Osteoblast (primary cell): ENCODE measurements at regions not wholly inside any gene's neighbourhood (a gene's known extent, or its start where the extent isn't known, plus 50 kb on each side); places are given as distances from the start of the nearest gene placed in this dataset.
A peak's percentile ranks its signal among the peaks of the same experiment; 100 is the strongest.

Experiments
- DNase-seq: peaks from one replicate; pipeline ENCODE4 v3.0.0; 2011; ENCODE audit warnings: low spot score, mixed read lengths; ENCODE audit not compliant: insufficient read length; ENCODE audit errors: missing footprints
- H2AFZ ChIP-seq: 2 replicates; pipeline ENCODE4 v1.6.0; 2011; ENCODE audit warnings: mild to moderate bottlenecking, low read length
- H3K27ac ChIP-seq: 2 replicates; pipeline ENCODE4 v1.5.1; 2011; ENCODE audit warnings: mild to moderate bottlenecking, low read depth, low read length, moderate library complexity
- H3K27me3 ChIP-seq: 2 replicates; pipeline ENCODE4 v1.6.0; 2012; ENCODE audit warnings: mild to moderate bottlenecking, control low read depth, inconsistent platforms, low read length, moderate library complexity; ENCODE audit not compliant: insufficient read depth
- H3K36me3 ChIP-seq: 2 replicates; pipeline ENCODE4 v1.5.1; 2011; ENCODE audit warnings: mild to moderate bottlenecking, low read length, control low read depth, moderate library complexity; ENCODE audit not compliant: insufficient read depth
- H3K4me1 ChIP-seq: 2 replicates; pipeline ENCODE4 v1.5.1; 2011; ENCODE audit warnings: mild to moderate bottlenecking, low read length, control low read depth, moderate library complexity; ENCODE audit not compliant: insufficient read depth
- H3K4me2 ChIP-seq: 2 replicates; pipeline ENCODE4 v1.6.0; 2011; ENCODE audit warnings: mild to moderate bottlenecking, low read length; ENCODE audit not compliant: insufficient read depth
- H3K4me3 ChIP-seq: fragments of 200-600 bp; sonication (generic); 3 replicates; pipeline ENCODE4 v1.5.1; 2012; ENCODE audit warnings: mild to moderate bottlenecking, low read length, inconsistent platforms; ENCODE audit not compliant: insufficient read depth
- H3K79me2 ChIP-seq: 2 replicates; pipeline ENCODE4 v1.6.0; 2012; ENCODE audit warnings: mild to moderate bottlenecking, low read length, control low read depth, inconsistent platforms; ENCODE audit not compliant: insufficient read depth
- H3K9me3 ChIP-seq: 2 replicates; pipeline ENCODE4 v1.5.1; 2011; ENCODE audit warnings: low read depth, low read length, control low read depth
- H4K20me1 ChIP-seq: 2 replicates; pipeline ENCODE4 v1.6.0; 2012; ENCODE audit warnings: mild to moderate bottlenecking, low read length, control low read depth; ENCODE audit not compliant: insufficient read depth
- TF ChIP-seq, protein P1 (sequence below): IDR thresholded peaks from 2 replicates; pipeline ENCODE4 v1.5.1; 2011; ENCODE audit warnings: mild to moderate bottlenecking, low read depth, low read length, moderate library complexity; ENCODE audit errors: extremely low read depth

DNA sequence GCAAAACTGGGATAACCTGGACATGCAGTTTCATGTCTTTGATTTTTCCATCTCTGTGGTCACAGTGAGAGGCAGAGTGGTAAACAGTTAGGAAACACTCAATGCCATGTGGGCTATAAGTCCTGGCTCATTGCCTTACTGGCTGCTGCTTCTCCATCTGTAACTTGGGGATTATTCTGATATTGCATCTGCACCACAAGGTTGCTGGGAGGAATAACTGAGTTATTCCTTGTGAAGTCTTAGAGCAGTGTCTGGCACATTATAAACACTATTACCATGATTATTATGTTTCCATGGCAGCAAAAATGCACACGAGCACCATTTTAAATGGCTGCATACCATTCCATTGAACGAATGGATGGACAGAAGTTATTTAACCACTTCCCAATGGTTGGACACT is 111.7 kb upstream of the CDH5 start:
- Histone ChIP-seq H3K27ac (no peak overlapping the region), H3K27me3 (no peaks in the 10 kb centered on the region), H4K20me1 (no peaks in the 10 kb centered on the region), H2AFZ (no peak overlapping the region), H3K36me3 (no peaks in the 10 kb centered on the region), H3K9me3 (no peaks in the 10 kb centered on the region), H3K4me1 (peaks cover 11% of the 10 kb centered on the region), H3K4me2 (no peak overlapping the region), H3K4me3 (no peak overlapping the region), H3K79me2 (no peaks in the 10 kb centered on the region)
- no peak for DNase-seq
- TF ChIP-seq, protein P1, sequence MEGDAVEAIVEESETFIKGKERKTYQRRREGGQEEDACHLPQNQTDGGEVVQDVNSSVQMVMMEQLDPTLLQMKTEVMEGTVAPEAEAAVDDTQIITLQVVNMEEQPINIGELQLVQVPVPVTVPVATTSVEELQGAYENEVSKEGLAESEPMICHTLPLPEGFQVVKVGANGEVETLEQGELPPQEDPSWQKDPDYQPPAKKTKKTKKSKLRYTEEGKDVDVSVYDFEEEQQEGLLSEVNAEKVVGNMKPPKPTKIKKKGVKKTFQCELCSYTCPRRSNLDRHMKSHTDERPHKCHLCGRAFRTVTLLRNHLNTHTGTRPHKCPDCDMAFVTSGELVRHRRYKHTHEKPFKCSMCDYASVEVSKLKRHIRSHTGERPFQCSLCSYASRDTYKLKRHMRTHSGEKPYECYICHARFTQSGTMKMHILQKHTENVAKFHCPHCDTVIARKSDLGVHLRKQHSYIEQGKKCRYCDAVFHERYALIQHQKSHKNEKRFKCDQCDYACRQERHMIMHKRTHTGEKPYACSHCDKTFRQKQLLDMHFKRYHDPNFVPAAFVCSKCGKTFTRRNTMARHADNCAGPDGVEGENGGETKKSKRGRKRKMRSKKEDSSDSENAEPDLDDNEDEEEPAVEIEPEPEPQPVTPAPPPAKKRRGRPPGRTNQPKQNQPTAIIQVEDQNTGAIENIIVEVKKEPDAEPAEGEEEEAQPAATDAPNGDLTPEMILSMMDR: no peak

DNA sequence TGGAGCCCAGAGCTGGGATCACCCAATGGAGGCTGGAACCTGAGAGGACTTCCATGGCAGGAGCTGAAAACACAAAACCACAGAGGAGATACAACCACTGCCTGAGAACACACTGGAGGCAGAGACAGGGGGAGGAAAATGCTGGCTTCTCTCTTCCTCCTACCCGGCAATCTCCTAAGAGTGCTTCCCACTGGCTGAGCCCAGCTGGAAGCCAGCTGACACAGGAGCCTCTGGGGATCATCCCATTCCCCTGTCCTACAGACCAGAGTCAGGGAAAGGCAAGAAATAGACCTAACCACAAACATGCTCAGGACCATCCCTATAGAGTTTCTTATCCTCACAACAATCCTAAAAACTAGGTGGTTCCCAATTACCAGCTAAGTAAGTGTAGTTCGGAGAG is 112.4 kb upstream of the CDH5 start:
- no peaks in the 10 kb centered on the region for H3K27me3 ChIP-seq
- H3K79me2 ChIP-seq: no peaks in the 10 kb centered on the region
- H3K4me3 ChIP-seq: no peak overlapping the region
- DNase-seq: no peak
- no peak overlapping the region for H3K4me2 ChIP-seq
- no peak overlapping the region for H3K27ac ChIP-seq
- no peak overlapping the region for H2AFZ ChIP-seq
- TF ChIP-seq, protein P1: no peak
- H3K36me3 ChIP-seq: no peaks in the 10 kb centered on the region
- no peaks in the 10 kb centered on the region for H4K20me1 ChIP-seq
- no peaks in the 10 kb centered on the region for H3K9me3 ChIP-seq
- peaks cover 11% of the 10 kb centered on the region for H3K4me1 ChIP-seq

DNA sequence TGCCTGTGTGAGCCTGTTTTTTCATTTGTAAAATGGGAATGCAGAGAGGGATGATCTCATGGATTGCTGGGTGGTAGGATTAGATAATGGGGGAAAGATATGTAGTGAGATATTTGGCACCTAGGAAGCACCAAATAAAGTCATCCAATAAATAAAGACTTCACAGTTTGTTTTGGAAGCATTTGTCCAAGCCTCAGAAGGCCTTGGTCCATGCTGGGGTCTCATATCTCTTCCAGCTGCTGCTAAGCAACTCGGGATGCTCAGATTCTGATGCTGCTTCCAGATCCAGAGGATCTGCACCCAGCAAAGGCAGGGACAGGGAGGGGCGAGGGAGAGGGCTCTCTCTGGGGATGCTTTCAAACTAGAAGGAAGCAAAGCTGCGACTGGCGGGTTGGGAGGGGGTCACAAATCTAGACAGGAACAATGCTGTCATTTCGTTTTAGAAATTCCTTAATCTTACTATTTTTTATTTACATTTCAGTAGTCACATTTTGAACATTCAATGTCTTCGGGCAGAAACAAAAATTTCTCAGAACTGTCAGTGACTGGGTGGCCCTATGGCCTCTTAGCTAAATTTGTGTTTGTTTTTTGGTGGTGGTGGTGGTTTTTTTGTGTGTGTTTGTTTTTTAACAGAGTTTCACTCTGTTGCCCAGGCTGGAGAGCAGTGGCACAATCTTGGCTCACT is 114.9 kb upstream of the CDH5 start:
- H3K79me2 ChIP-seq: no peaks in the 10 kb centered on the region
- H3K4me1 ChIP-seq: peaks cover 23% of the 10 kb centered on the region
- H3K9me3 ChIP-seq: no peaks in the 10 kb centered on the region
- no peak overlapping the region for H3K4me3 ChIP-seq
- no peaks in the 10 kb centered on the region for H4K20me1 ChIP-seq
- no peak overlapping the region for H2AFZ ChIP-seq
- no peaks in the 10 kb centered on the region for H3K27me3 ChIP-seq
- no peak overlapping the region for H3K4me2 ChIP-seq
- TF ChIP-seq, protein P1: no peak
- DNase-seq: no peak
- H3K36me3 ChIP-seq: no peaks in the 10 kb centered on the region
- H3K27ac ChIP-seq: no peak overlapping the region

DNA sequence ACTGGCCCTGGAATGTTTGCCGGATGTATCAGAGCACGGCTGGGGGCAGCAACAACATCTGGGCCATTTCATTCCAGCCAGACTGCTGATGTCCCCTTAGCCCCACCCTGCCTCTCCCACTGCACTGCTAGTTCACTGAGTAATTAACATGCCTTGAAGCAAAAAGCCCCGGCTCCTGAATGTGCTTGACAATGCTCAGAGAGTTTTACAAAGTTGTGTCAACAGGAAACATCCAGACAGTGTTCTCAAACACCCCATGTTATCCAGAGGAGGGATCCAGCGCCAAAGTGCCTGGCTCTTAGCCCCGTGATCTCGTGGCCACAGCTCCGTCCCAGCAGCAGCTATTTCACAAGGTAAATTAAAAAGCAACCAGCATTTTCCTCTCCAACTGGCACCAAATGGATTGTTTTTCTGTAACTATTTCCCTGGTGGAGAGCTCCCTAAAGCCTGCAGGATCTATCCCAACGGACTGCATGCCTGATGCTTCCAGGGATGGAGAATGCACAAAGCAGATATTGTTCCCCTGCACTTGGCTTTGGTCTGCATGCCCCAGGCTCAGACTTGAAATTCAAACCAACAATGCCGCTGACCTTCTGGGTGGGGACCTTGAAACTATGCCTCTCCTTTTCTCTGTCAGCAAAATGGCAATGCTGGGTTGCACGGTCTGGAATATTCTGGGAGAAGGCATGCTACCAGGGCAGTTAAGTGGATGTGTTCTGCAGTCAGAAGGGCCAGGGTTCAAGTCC is 115.6 kb upstream of the CDH5 start:
- Histone ChIP-seq H3K4me1 (peaks cover 23% of the 10 kb centered on the region), H2AFZ (peak overlapping the region; percentile 65), H3K4me3 (peak overlapping the region; percentile 41), H3K4me2 (peak overlapping the region; percentile 69), H4K20me1 (no peaks in the 10 kb centered on the region), H3K9me3 (no peaks in the 10 kb centered on the region), H3K27me3 (no peaks in the 10 kb centered on the region), H3K36me3 (no peaks in the 10 kb centered on the region), H3K79me2 (no peaks in the 10 kb centered on the region), H3K27ac (peak overlapping the region; percentile 42)
- TF ChIP-seq, protein P1: no peak
- peak; percentile 62 for DNase-seq
